ENCODE measurements at regions not wholly inside any gene's neighbourhood (a gene's known extent, or its start where the extent isn't known, plus 50 kb on each side); places are given as distances from the start of the nearest gene placed in this dataset.
"Not testable (repeated sequence)": the region's sequence is repeated elsewhere in the genome, so short reads cannot be mapped to it uniquely, and the experiment has no call there.

DNA sequence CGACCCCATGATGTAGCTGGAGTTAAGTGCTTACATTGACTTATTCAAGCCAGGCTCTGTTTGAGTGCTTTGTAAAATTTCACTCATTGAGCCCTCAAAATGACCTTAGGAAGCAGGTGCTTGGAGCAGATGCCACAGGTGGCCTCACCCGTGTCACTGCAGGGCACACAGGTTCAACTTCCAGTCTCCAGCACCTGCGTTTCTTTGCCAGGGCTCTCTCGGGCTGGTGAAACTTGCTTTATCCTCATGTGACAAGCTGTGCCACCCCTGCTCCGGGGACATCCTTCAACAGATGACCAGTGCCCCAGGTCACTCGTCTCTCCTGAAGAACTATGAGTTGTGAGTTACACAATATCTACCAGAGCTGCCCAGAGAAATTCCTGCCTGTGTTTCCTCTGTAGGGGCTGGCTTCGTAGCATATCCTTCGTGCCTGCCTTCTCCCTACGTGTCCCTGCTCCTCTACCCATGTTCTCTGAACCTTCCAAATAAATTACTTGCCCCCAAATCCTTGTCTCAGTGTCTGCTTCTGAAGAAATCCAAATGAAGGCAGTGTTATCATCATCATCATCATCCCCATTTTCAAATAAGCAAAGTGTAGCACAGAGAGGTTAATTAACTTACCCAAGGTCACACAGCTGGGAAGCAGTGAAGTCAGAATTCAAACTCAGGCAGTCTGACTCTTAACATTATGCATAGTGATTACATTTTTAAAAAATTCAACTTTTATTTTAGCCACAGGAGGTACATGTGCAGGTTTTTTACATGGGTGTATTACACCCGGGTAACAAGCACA, 352.5 kb downstream of the NPIPA8 start:
- DNase-seq (ENCODE audit: low read depth), result no peak

DNA sequence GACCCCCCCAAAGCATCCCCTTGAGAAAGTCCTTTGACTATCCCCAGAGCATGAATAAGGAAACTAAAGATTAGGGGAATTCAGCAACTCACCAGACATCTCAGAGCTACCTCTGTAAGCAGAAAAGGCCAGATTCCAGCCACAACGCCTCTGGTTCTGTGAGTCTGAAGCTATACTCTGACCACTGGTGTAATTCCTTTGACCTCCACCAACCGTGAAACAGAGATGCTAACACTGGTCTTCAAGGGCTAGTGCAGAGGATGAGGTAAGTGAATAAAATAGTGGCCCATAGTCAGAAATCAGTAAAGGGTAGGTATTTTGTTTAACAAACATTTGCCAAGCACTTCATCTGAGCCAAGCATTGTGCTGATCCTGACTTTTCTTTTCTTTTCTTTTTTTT, 353.4 kb downstream of the NPIPA8 start:
- no peak for DNase-seq (ENCODE audit: low read depth)

DNA sequence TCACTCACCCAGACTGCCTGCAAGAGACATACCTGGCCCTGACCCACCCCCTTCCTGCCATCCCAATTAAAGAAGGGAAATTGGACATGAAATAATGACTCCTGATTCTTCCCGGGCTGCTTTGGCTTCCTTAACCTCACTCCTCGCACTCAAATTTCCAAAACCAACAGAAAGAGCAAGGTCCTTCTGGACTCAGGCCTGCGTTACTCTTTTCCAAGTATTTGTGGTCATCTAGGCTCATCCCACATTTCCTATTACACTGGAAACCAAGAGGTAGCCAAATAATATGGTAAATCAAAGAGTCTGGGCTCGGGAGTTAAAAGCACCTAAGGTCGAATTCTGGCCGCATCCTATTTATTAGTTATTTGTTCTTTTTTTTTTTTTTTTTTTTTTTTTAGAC, 359.3 kb downstream of the NPIPA8 start:
- no peak for DNase-seq (ENCODE audit: low read depth)

DNA sequence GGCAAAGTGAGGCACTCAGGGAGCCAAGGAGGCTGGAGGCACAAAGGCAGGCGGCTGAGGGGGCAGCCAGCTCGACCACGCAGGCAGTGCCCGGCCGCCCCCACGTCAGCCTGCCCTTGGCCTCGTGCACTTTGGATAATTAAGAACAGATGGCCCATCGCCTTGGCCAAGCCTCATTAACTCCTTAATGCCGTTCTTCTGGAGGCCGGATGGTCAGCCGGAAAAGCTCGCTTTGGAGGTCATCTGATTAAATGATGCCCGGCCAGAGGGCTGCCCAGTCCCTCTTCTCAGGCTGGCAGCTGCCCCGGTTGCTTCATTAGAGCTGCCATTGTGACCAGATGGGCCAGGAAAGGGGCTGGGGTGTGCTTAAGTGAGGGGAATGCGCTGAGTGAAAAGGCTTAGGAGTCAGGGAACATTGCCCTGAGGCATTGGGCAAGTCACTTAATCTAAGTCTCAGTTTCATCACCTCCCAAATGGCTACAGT, 364.0 kb downstream of the NPIPA8 start:
- DNase-seq (ENCODE audit: low read depth), result no peak

DNA sequence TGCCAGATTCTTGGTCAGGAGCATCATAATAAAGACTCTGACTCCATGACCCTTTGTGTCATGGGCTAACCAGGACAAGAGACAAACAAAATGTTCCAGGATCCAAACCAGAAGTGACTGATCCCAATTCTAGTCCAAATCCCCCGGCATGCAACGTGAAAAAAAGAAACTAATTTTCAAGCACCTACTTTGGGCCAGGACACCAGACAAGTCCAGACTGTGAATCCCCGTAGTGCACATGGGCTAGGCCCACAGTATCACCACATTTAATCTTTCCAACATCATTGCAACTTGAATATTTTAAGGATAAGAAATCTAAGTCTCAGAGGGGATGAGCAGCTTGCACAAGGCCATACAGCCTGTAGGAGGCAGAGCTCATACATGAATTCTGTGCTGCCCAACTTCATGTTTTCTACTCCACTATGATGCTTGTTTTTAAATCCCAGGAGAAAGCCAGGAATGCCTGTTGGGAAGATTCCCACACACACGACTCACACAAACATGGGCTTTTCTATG, 365.7 kb downstream of the NPIPA8 start:
- DNase-seq (ENCODE audit: low read depth), result no peak

DNA sequence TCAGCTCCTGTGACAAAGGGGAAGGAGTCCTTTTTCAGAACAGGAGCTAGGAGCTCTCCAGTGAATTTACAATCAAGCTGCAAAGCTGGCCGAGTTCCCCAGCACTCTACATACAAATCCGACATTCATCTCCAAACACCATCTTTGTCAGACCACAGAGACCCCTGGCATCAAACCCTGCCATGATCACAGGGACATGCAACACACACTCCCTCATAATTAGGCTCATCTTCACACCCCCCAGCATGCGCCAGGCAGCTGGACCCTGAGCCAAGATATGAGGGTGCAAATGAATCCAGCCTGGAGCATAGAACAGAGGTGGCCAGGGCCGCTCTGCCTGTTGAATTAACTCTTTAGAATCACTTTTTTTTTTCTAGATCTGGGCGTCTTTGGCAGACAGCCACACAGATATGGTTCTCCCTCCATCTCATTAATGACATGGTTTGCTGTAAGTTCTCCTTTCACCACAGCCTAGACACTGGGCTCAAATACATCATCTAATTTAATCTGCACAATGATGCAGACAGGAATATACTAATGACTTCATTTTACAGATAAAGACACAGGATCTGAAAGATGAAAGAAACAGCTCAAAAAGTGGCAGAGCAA, 366.3 kb downstream of the NPIPA8 start:
- DNase-seq (ENCODE audit: low read depth), result no peak

DNA sequence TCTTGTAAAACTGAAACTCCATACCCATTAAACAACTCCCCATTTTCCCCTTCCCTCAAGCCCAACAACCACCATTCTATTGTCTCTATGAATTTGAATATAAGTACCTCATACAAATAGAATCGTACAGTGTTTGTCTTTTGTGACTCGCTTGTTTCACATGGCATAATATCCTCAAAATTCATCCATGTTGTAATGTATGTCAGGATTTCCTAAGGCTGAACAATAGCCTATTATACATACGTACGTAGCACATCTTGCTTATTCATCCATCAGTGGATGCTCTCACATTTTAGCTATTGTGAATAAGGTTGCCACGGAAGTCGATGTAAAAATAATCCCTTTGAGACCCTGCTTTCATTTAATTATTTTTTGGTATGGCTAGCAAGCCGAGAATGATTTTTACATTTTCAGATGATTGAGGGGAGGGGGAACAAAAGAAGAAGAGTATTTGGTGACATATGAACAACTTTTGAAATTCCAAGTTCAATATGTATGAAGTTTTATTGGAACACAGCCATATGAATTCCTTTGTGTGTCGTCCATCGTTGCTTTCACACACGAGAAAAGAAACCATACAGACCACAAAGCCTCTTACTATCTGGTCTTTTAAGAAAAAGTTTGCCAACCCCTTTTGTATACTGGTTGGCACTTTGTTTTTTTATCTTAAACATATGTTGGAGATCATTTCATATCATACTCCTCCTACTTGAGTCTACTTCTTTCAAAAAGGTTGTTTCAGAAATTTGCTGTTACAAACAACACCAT, 371.2 kb downstream of the NPIPA8 start:
- DNase-seq (ENCODE audit: low read depth), result no peak

DNA sequence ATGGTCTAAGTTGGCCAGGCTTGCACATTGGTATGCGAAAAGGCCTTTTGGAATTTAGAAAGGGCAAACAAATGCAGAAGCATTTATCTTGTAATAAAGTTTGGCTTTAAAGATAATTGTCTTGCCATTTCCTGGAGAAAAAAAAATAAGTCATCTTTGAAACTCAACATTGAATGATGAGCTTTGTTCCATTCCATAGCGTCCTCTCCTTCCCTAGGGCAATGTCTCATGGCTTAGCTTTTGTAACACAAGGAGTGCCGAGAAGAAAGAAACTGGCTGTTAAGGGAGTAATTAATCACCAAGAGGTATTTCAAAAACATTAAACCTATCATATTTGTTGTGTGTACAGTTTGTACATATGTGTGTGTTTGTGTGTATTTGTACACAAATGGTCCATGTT, 372.3 kb downstream of the NPIPA8 start:
- no peak for DNase-seq (ENCODE audit: low read depth)

DNA sequence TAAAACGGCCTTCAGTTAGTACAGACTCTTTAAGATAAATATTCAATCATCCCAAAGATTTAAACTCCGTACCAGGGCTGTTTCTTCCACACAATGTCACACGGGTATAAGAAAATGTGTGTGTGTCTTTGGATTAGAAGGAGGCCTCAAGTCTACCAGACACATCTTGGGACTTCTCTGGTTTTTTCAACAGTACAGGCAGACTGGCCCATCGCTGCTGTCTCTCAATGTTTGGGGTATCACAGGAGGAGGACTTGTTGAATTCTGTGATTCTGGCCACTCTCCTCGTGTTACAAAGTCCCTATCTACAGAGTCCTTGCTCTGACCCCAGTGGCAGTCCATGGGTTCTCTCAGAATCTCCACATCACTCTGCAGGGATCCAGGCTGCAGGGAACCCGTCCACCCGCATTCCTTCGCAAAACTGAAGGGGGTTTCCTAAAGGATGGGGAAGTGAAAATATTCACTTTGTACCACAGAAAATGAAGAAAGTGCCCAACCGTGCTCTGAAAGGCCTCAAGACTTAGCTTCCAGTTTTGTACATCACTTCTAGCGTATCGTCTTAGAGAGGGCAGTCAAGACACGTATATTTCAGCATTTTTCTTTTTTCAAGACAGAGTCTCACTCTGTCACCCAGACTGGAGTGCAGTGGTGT, 373.2 kb downstream of the NPIPA8 start:
- no peak for DNase-seq (ENCODE audit: low read depth)

DNA sequence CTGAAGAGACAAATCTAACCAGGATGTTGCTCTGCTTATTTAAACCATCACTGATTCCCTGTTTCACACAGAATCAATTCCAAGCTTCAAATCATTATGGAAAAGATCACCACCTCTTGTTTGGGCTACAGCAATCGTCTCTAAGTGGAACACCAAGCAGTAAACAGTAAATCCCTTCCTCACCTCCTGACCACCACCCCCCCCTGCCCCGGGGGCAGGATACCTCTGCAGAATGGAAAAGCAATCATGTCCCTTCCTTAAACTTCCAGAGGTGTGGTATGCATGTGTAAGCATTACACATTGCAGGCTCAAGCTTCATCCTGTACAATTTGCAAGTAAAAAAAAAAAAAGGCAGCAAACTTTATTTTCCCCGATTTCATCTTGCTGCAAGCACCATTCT, 373.8 kb downstream of the NPIPA8 start:
- no peak for DNase-seq (ENCODE audit: low read depth)

DNA sequence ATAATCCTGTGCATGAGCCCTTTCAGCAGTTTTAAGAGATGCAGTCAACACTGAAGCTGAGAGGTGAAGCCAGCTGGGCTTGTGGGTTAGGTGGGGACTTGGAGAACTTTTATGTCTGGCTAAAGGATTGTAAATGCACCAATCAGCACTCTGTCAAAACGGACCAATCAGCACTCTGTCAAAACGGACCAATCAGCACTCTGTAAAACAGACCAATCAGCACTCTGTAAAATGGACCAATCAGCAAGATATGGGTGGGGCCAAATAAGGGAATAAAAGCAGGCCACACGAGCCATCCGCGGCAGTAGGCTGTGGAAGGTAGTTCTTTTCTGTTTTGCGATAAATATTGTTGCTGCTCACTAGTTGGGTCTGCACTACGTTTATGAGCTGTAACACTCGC, 374.7 kb downstream of the NPIPA8 start:
- DNase-seq (ENCODE audit: low read depth), result not testable (repeated sequence)

DNA sequence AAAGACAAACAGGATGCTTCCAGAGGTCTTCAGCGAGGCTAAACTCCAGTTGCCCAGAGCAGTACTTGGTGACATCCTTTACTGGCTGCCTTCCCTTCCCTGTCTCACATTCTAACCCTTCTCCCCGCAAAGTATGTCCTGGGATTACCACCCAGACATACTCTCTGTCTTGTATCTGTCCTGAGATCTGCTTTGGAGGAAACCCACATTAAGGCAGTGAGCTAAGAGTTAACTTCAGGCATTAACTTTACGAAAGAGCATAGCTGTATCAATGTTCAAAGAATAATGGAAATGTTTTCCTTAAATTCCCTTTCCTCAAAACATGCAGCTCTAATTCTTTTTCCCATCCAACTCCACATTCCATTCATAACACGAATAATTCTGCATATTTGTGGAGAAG, 385.2 kb downstream of the NPIPA8 start:
- DNase-seq (ENCODE audit: low read depth), result no peak

DNA sequence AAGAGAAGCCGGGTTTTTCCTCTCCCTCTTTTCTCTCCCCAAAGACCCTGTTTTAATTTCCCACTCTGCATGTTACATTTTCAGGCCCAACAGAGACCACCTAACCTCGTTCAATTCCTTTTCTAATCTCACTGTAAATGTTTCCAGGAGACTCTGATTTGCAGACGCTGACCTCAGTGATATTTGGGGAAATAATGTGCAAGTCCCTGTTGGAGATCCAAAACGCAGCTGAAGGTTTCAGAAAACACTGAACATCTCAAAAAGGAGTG, 386.6 kb downstream of the NPIPA8 start:
- no peak for DNase-seq (ENCODE audit: low read depth)

DNA sequence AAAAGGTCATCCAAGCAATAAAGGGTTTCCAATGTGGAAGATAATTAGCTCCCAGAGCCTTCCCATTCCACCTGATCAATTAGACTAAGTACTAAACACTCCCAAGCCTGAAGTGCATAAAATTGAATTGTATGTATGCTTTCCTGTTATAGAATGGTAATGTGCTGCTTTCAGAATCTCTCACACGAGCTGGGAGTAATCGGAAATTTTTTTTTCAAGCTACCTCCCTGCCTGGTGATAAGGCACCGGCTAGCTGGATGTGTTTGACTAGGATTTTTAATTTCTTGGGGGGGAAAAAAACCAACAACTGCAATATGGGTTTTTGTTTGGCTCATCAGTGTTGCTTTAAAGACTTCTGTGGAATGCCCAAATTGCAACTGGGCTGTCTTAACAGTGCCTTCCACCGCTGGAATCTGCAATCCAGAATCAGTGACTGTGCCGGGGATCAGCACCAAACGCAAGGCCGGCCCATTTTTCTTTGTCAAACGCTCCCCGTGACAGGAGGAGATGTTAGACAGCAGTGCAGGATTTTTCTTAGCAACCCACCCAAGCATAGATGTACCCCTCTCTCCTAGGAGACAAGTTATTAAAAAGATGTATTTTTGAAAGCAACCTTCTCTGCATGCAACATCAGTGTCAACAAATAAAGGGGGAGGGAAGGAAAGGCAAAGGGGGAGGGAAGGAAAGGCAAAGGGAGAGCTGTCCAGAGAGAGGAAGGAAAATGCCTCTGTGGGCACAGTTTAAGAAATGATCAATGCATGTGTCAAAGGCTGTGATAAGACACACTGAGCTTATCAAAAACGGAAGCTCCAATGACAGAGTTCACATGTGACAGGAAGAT, 387.2 kb downstream of the NPIPA8 start:
- DNase-seq (ENCODE audit: low read depth), result no peak

DNA sequence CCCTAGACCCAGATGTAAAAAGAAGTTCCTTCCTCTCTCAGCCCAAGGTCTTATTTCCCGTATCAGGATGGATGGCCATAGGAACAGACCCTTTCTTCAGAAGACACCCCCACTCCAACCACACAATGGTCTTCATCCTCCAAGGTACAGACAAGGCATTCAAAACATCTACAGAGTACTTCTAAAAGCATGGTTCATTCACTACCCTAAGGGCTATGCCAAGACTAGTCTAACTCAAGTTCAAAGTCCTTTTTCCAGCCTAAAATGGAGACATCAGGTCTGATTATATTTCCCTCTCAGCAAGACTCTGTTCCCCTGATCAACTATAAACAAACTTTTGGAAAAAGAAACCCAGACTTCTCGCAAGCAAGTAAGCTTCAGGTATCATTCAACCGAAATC, 388.9 kb downstream of the NPIPA8 start:
- no peak for DNase-seq (ENCODE audit: low read depth)

DNA sequence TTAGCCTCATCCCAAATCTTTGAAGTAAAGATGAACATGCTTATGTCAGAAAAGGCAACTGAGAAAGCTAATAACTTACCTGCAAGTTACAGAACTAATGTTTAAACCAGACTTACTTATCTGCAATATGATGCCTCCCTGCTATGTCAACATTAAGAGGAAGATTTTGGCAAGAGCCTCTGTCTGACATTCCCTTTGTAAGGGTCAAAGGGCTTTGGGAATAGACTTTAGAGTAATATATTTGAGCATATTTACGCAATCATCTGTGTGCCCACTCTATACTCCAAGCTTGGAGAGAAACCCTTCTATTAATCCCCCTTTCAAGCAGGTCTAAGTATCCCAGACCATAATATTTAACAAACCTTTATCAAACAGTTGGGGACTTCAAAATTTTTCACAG, 389.4 kb downstream of the NPIPA8 start:
- DNase-seq (ENCODE audit: low read depth), result no peak

DNA sequence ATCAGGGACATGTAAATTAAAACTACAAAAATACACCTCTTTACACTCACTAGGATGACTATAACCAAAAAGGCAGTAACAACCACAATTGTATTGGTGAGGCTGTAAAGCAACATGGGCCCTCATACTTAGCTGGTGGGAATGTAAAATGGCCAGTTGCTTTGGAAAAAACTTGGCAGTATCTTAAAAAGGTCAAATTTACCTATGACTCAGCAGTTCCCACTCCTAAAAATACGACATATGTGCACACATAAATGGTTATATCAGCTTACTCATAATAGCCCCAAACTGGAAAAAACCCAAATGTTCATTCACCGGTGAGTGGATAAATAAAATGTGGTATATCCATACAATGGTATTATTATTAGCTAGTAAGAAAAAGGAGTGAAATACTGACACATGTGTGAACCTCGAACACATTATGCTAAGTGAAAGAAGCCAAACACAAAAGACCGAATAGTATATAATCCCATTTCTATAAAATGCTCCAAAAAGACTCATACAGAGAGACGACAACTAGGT, 391.4 kb downstream of the NPIPA8 start:
- no peak for DNase-seq (ENCODE audit: low read depth)

DNA sequence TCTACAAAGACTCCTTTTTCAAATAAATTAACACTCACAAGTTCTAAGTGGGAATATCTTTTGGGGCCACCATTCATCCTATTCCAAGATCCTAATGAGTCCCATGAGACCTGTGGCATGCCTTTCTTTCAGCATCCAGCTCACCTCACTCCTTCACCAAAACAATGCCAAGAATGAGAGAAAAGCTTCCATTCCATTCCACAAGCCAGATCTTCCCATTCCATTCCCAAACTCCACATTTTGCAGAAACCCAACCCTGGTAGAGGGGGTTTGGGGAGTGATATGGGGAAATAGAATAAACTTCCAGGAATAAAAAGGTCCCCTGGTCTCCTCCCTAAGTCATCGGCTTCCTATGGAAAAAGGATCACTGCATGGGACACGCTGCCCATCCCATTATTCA, 392.2 kb downstream of the NPIPA8 start:
- no peak for DNase-seq (ENCODE audit: low read depth)

DNA sequence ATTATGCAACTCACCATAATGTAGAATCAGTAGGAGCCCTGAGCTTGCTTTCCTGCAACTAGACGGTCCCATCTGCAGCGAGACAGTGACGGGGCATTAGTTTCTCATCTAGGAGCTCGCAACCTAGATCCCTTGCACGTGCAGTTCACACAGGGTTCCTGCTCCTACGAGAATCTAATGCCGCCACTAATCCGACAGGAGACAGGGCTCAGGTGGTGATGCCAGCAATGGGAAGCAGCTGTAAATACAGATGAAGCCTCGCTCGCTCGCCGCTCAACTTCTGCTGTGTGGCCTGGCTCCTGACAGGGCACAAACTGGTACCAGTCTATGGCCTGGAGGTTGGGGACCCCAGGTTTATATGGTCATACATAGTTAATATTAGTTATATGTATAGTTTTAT, 394.5 kb downstream of the NPIPA8 start:
- no peak for DNase-seq (ENCODE audit: low read depth)

DNA sequence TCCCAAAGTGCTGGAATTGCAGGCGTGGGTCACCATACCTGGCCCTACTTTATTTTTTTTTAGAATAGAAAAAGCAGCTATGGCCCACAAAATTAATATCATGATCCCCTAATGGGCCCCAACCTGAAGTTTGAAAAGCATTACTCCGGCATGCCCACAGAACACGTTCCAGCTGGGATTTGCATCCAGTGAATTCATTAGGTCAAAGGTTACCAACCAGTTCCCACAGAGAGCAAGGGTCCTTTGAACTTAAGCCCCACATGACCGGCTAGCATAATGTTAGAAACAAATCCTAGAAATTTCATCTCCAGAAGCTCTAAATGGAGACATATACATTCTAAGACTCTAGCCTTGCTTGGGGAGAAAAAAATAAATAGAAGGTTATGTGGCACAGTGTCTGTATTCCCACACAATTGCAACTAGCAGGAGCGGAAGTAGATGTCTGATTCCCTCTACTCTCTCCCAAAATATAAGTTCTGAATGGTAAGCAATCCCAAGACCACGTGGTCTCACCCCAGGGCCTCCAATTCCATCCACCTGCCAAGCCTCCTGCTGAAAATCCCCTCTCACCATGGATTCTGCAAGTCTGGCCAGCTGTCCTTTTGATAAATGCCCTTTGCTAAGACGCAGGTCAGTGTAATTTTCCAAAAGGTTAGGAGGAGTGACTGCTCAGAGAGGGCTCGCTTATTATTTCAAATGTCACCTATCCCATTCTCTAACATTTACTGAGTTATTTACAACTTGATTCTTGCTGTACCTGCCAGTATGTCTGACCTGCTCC, 395.8 kb downstream of the NPIPA8 start:
- DNase-seq (ENCODE audit: low read depth), result no peak

DNA sequence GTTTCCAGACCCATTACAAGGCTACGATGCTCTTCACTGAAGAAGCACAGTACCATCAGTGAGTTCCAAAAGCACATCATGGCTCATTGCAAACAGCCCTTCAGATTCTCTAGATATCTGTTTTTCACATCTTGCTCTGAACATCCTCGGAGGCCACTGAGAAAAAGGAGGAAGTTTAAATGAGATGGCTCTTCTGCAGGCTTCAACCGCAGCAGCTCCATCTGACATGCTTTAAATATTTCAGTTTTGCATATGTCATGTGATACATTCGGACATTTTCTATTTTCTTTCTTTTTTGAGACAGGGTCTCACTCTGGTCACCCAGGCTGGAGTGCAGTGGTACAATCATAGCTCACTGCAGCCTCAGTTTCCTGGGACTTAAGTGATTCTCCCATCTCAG, 396.8 kb downstream of the NPIPA8 start:
- DNase-seq (ENCODE audit: low read depth), result no peak
